ENCODE measurements at regions not wholly inside any gene's neighbourhood (a gene's known extent, or its start where the extent isn't known, plus 50 kb on each side); places are given as distances from the start of the nearest gene placed in this dataset.

GRCh38 chr4:72679666-72680065 is 110.6 kb upstream of the ADAMTS3 start:
- Histone ChIP-seq H3K4me1 (no peaks in the 10 kb centered on the region), H3K36me3 (no peaks in the 10 kb centered on the region), H3K27ac (no peak overlapping the region), H3K27me3 (no peaks in the 10 kb centered on the region), H3K4me3 (no peak overlapping the region), H3K9me3 (peaks cover 0 to 6% (median 1%) of the 10 kb centered on the region in 4 donors)
- intact Hi-C loops (cut with DNase I; ENCODE audit: low total_unique reads), result no loop called here
- DNase-seq, result no peak
- WGBS, 5 donors, result 47 to 90% (median 80%) methylated on average over 1 to 2 of the region's 2 CpGs
- TF ChIP-seq, protein P1, sequence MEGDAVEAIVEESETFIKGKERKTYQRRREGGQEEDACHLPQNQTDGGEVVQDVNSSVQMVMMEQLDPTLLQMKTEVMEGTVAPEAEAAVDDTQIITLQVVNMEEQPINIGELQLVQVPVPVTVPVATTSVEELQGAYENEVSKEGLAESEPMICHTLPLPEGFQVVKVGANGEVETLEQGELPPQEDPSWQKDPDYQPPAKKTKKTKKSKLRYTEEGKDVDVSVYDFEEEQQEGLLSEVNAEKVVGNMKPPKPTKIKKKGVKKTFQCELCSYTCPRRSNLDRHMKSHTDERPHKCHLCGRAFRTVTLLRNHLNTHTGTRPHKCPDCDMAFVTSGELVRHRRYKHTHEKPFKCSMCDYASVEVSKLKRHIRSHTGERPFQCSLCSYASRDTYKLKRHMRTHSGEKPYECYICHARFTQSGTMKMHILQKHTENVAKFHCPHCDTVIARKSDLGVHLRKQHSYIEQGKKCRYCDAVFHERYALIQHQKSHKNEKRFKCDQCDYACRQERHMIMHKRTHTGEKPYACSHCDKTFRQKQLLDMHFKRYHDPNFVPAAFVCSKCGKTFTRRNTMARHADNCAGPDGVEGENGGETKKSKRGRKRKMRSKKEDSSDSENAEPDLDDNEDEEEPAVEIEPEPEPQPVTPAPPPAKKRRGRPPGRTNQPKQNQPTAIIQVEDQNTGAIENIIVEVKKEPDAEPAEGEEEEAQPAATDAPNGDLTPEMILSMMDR (IDR thresholded peaks at IDR 0.05), result no peak
- TF ChIP-seq EP300 (IDR thresholded peaks at IDR 0.05), result no peak
- TF ChIP-seq POLR2AphosphoS5 (IDR thresholded peaks at IDR 0.05), result no peak
- no peak for TF ChIP-seq POLR2A (IDR thresholded peaks at IDR 0.05)

GRCh38 chr4:72677886-72678285 is 108.9 kb upstream of the ADAMTS3 start:
- H3K36me3 ChIP-seq, result no peaks in the 10 kb centered on the region
- no peak for DNase-seq
- H3K4me1 ChIP-seq, result no peaks in the 10 kb centered on the region
- intact Hi-C loops (cut with DNase I; ENCODE audit: low total_unique reads), result no loop called here
- no peak overlapping the region for H3K27ac ChIP-seq
- H3K27me3 ChIP-seq, result no peaks in the 10 kb centered on the region
- H3K4me3 ChIP-seq, result no peak overlapping the region
- peaks cover 0 to 6% (median 0%) of the 10 kb centered on the region in 4 donors for H3K9me3 ChIP-seq
- TF ChIP-seq POLR2A (IDR thresholded peaks at IDR 0.05) (no peak), EP300 (IDR thresholded peaks at IDR 0.05) (no peak)

GRCh38 chr4:72677265-72677664 is 108.2 kb upstream of the ADAMTS3 start:
- Histone ChIP-seq H3K4me1 (no peaks in the 10 kb centered on the region), H3K36me3 (no peaks in the 10 kb centered on the region), H3K27me3 (no peaks in the 10 kb centered on the region), H3K27ac (no peak overlapping the region), H3K4me3 (no peak overlapping the region), H3K9me3 (peaks cover 0 to 6% (median 0%) of the 10 kb centered on the region in 4 donors)
- 50 to 86% (median 78%) methylated on average over 4 of the region's 4 CpGs for WGBS, 5 donors
- intact Hi-C loops (cut with DNase I; ENCODE audit: low total_unique reads), result no loop called here
- no peak for TF ChIP-seq POLR2AphosphoS5 (IDR thresholded peaks at IDR 0.05)
- TF ChIP-seq, protein P1 (IDR thresholded peaks at IDR 0.05), result no peak
- TF ChIP-seq EP300 (IDR thresholded peaks at IDR 0.05), result no peak
- no peak for TF ChIP-seq POLR2A (IDR thresholded peaks at IDR 0.05)
- DNase-seq, result no peak

GRCh38 chr4:72671980-72672379 is 103.0 kb upstream of the ADAMTS3 start:
- no peaks in the 10 kb centered on the region for H3K9me3 ChIP-seq
- H3K4me1 ChIP-seq, result no peaks in the 10 kb centered on the region
- no peak for TF ChIP-seq EP300 (IDR thresholded peaks at IDR 0.05)
- TF ChIP-seq, protein P1 (IDR thresholded peaks at IDR 0.05), result no peak
- TF ChIP-seq POLR2AphosphoS5 (IDR thresholded peaks at IDR 0.05), result no peak
- no peak for TF ChIP-seq POLR2A (IDR thresholded peaks at IDR 0.05)
- DNase-seq, result no peak
- H3K27ac ChIP-seq, result no peak overlapping the region
- H3K4me3 ChIP-seq, result no peak overlapping the region
- 92 to 99% (median 96%) methylated on average over 3 of the region's 3 CpGs for WGBS, 5 donors
- no peaks in the 10 kb centered on the region for H3K36me3 ChIP-seq
- intact Hi-C loops (cut with DNase I; ENCODE audit: low total_unique reads), result no loop called here
- no peaks in the 10 kb centered on the region for H3K27me3 ChIP-seq

GRCh38 chr4:72670521-72670920 is 101.5 kb upstream of the ADAMTS3 start:
- Histone ChIP-seq H3K36me3 (no peaks in the 10 kb centered on the region), H3K27ac (no peak overlapping the region), H3K4me3 (no peak overlapping the region), H3K27me3 (no peaks in the 10 kb centered on the region), H3K4me1 (no peaks in the 10 kb centered on the region), H3K9me3 (no peaks in the 10 kb centered on the region)
- WGBS, 5 donors, result 74 to 87% (median 83%) methylated on average over 4 of the region's 4 CpGs
- TF ChIP-seq POLR2A (IDR thresholded peaks at IDR 0.05), result no peak
- intact Hi-C loops (cut with DNase I; ENCODE audit: low total_unique reads), result no loop called here
- DNase-seq, result no peak

Data from stomach (tissue), 8 donors.